HepG2 (cell line): ENCODE measurements at regions not wholly inside any gene's neighbourhood (a gene's known extent, or its start where the extent isn't known, plus 50 kb on each side); places are given as distances from the start of the nearest gene placed in this dataset.

Source experiments
- ATAC-seq: fragments of 200-7000 bp; cut with Tn5 transposase; 3 replicates; pipeline ENCODE4 v1.9.1; 2020; ENCODE audit warnings: mild to moderate bottlenecking, moderate library complexity
- BruUV-seq: library from RNA; stranded (reverse); fragments of 400-500 nt; replicated peaks from 2 replicates; lab custom pipeline; 2021; lab: Mats Ljungman, UMichigan
- CTCF ChIA-PET: fragments of 300-600 bp; formaldehyde crosslinking; extraction: SDS; loops from one replicate; lab custom pipeline; 2021; ENCODE audit warnings: low total read pairs, inconsistent platforms, low intra/inter-chr PET ratio; lab: Yijun Ruan, JAX
- POLR2A ChIA-PET: fragments of 350-600 bp; sonication (Branson Sonifier 250); formaldehyde crosslinking; loops from one replicate; lab custom pipeline; 2020; ENCODE audit warnings: antibody characterized with exemption, inconsistent platforms; lab: Yijun Ruan, JAX
- DNase-seq: peaks from one replicate; pipeline ENCODE4 v3.0.0-alpha.2; 2015; ENCODE audit warnings: low spot score
- FAIRE-seq: peaks from 3 replicates; lab custom pipeline; 2011; peaks lifted over from hg19 to GRCh38; lab: Jason Lieb, UNC
- H2AFZ ChIP-seq: one replicate; pipeline ENCODE4 v1.6.1; 2011; ENCODE audit warnings: low read length, inconsistent platforms
- H3K27ac ChIP-seq: fragments of 300-600 bp; 3 replicates; pipeline ENCODE4 v1.8.0; 2011; ENCODE audit warnings: mixed run types, mild to moderate bottlenecking, mixed read lengths, low read length, inconsistent platforms; ENCODE audit not compliant: insufficient read depth; ENCODE audit errors: extremely low read length
- H3K27me3 ChIP-seq, 2 experiments: fragments of 200-600 bp in 1 of 2; 2 replicates in 1 of 2; 3 replicates in 1 of 2; pipeline versions ENCODE4 v1.6.0 to v1.8.0; 2011; ENCODE audit warnings: low read length in 2 of 2, mild to moderate bottlenecking in 2 of 2, moderate library complexity in 2 of 2, inconsistent platforms in 1 of 2; ENCODE audit not compliant: insufficient read depth in 2 of 2, control insufficient read depth in 1 of 2
- H3K36me3 ChIP-seq, 2 experiments: fragments of 200-600 bp in 1 of 2; replicated peaks in 1 of 2; 2 replicates in 1 of 2; 3 replicates in 1 of 2; pipeline versions ENCODE4 v1.5.1 to v1.8.0; 2011; ENCODE audit warnings: low read length in 2 of 2, inconsistent platforms in 1 of 2; ENCODE audit not compliant: insufficient read depth in 2 of 2, control insufficient read depth in 1 of 2
- H3K4me1 ChIP-seq: 2 replicates; pipeline ENCODE4 v1.5.1; 2012; ENCODE audit warnings: low read length, inconsistent platforms; ENCODE audit not compliant: insufficient read depth
- H3K4me2 ChIP-seq: 2 replicates; pipeline ENCODE4 v1.6.0; 2011; ENCODE audit warnings: low read depth, low read length, inconsistent platforms
- H3K4me3 ChIP-seq, 3 experiments: fragments of 200-600 bp in 1 of 3; sonication (generic), shearing (Covaris generic) in 1 of 3; replicated peaks in 1 of 3; 2 replicates each; pipeline ENCODE4 v1.5.1; 2011 to 2016; ENCODE audit warnings: low read length in 3 of 3, inconsistent platforms in 2 of 3, low read depth in 2 of 3, mild to moderate bottlenecking in 2 of 3, control low read depth in 1 of 3, mixed read lengths in 1 of 3; ENCODE audit not compliant: insufficient read depth in 1 of 3
- H3K79me2 ChIP-seq: one replicate; pipeline ENCODE4 v1.6.1; 2011; ENCODE audit warnings: low read length, inconsistent platforms; ENCODE audit not compliant: insufficient read depth
- H3K9ac ChIP-seq: 2 replicates; pipeline ENCODE4 v1.6.0; 2011; ENCODE audit warnings: mild to moderate bottlenecking, low read depth, low read length, inconsistent platforms; ENCODE audit not compliant: insufficient read depth
- H3K9me3 ChIP-seq: 2 replicates; pipeline ENCODE4 v1.5.1; 2012; ENCODE audit warnings: mild to moderate bottlenecking, low read length
- H4K20me1 ChIP-seq: 2 replicates; pipeline ENCODE4 v1.6.0; 2011; ENCODE audit warnings: inconsistent platforms, mild to moderate bottlenecking, low read length, moderate library complexity; ENCODE audit not compliant: insufficient read depth
- HES4 ChIP-seq: sonication (generic); formaldehyde crosslinking; IDR thresholded peaks from 2 replicates; pipeline ENCODE4 v1.9.0; 2021; ENCODE audit warnings: mild to moderate bottlenecking, missing genetic modification reagents, borderline replicate concordance
- IKZF1 ChIP-seq: fragments of 450-650 bp; IDR thresholded peaks from 2 replicates; pipeline ENCODE4 v1.7.1; 2016
- MTA3 ChIP-seq: sonication (generic); formaldehyde crosslinking; IDR thresholded peaks from 2 replicates; pipeline ENCODE4 v1.4.0; 2020; ENCODE audit warnings: missing genetic modification reagents
- MTF2 ChIP-seq: sonication (generic); formaldehyde crosslinking; IDR thresholded peaks from 2 replicates; pipeline ENCODE4 v1.5.0; 2020; ENCODE audit warnings: missing genetic modification reagents, borderline replicate concordance
- RAD21 ChIP-seq: fragments of 450-650 bp; formaldehyde crosslinking; IDR thresholded peaks from 2 replicates; pipeline ENCODE4 v1.5.0; 2020; ENCODE audit warnings: mild to moderate bottlenecking
- RBM39 ChIP-seq: fragments of 200-400 bp; formaldehyde crosslinking; IDR thresholded peaks from one replicate; pipeline ENCODE4 v1.6.1; 2018; ENCODE audit warnings: antibody characterized with exemption, mild to moderate bottlenecking, low read depth, low read length; ENCODE audit not compliant: poor library complexity, severe bottlenecking
- WGBS: methylation state at CpG from one replicate; pipeline ENCODE4 v1.1.6; 2017; ENCODE audit warnings: low lambda C conversion rate; 5-methylcytosine and 5-hydroxymethylcytosine counted together
- in situ Hi-C: cut with HindIII; loops from 2 replicates; pipeline ENCODE4 v1.10.0; 2017; ENCODE audit warnings: low pct_unique_long_range_greater_than_20kb; ENCODE audit not compliant: extremely low pct_ligation_motif_present
- intact Hi-C: fragments of 100-400 bp; cut with micrococcal nuclease; formaldehyde crosslinking; loops from one replicate; pipeline ENCODE4 v1.10.0; 2022; ENCODE audit not compliant: unreplicated experiment
- TF ChIP-seq, protein P1 (sequence below): sonication (generic); formaldehyde crosslinking; IDR thresholded peaks from 2 replicates; pipeline ENCODE4 v1.4.0; 2020; ENCODE audit warnings: missing genetic modification reagents
- TF ChIP-seq, protein P2 (sequence below): sonication (generic); formaldehyde crosslinking; IDR thresholded peaks from 2 replicates; pipeline ENCODE4 v1.5.0; 2020; ENCODE audit warnings: mild to moderate bottlenecking, missing genetic modification reagents

DNA sequence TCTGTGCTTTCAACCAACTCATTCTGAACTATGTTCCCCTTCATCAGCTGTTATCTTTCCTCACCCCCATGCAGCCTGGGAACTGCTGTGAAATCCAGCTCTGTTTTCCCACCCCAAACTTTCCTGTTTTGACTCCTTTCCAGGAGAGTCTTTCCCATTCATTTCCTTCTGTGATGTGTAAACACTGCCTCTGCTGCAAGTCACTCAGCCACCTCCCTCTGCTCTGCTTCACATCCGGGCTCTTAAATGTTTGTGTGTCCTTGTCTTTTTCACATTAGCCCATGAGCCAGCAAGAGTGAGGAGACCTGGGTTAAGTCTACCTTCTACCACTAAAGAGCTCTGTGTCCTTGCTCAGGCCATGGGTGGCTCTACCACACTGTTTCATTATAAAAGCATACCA is 137.5 kb downstream of the ICE1 start:
- H3K4me3 ChIP-seq = no peak overlapping the region
- DNase-seq = no peak
- no peak overlapping the region for H3K9ac ChIP-seq
- no peaks in the 10 kb centered on the region for H3K79me2 ChIP-seq
- H2AFZ ChIP-seq = no peak overlapping the region
- in situ Hi-C loops = no loop called here
- no peak for ATAC-seq
- WGBS = 0% methylated on average over 1 of the region's 1 CpG
- TF ChIP-seq RAD21 = no peak
- no peak for TF ChIP-seq HES4
- TF ChIP-seq, protein P1, sequence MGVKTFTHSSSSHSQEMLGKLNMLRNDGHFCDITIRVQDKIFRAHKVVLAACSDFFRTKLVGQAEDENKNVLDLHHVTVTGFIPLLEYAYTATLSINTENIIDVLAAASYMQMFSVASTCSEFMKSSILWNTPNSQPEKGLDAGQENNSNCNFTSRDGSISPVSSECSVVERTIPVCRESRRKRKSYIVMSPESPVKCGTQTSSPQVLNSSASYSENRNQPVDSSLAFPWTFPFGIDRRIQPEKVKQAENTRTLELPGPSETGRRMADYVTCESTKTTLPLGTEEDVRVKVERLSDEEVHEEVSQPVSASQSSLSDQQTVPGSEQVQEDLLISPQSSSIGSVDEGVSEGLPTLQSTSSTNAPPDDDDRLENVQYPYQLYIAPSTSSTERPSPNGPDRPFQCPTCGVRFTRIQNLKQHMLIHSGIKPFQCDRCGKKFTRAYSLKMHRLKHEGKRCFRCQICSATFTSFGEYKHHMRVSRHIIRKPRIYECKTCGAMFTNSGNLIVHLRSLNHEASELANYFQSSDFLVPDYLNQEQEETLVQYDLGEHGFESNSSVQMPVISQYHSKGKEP (CRISPR knock-in tag) = no peak
- TF ChIP-seq MTA3 (CRISPR knock-in tag) = no peak
- no peak for TF ChIP-seq MTF2 (CRISPR knock-in tag)
- TF ChIP-seq, protein P2, sequence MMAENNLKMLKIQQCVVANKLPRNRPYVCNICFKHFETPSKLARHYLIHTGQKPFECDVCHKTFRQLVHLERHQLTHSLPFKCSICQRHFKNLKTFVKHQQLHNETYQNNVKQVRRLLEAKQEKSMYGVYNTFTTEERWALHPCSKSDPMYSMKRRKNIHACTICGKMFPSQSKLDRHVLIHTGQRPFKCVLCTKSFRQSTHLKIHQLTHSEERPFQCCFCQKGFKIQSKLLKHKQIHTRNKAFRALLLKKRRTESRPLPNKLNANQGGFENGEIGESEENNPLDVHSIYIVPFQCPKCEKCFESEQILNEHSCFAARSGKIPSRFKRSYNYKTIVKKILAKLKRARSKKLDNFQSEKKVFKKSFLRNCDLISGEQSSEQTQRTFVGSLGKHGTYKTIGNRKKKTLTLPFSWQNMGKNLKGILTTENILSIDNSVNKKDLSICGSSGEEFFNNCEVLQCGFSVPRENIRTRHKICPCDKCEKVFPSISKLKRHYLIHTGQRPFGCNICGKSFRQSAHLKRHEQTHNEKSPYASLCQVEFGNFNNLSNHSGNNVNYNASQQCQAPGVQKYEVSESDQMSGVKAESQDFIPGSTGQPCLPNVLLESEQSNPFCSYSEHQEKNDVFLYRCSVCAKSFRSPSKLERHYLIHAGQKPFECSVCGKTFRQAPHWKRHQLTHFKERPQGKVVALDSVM (CRISPR knock-in tag) = no peak
- TF ChIP-seq RBM39 = no peak
- TF ChIP-seq IKZF1 = no peak
- H3K36me3 ChIP-seq = no peaks in the 10 kb centered on the region
- no peaks in the 10 kb centered on the region for H3K9me3 ChIP-seq
- BruUV-seq = no TSS peak
- H3K4me2 ChIP-seq = no peak overlapping the region
- no peaks in the 10 kb centered on the region for H4K20me1 ChIP-seq
- peaks cover 2 to 3% of the 10 kb centered on the region in 2 experiments; a peak in 2 of 5 replicates for H3K27me3 ChIP-seq
- H3K4me1 ChIP-seq = no peaks in the 10 kb centered on the region
- ChIA-PET CTCF (no interaction called here), POLR2A (no interaction called here)
- intact Hi-C loops = no loop called here
- FAIRE-seq = no peak
- H3K27ac ChIP-seq = no peak overlapping the region
